Endometrium (tissue), 2 donors: ENCODE measurements at regions not wholly inside any gene's neighbourhood (a gene's known extent, or its start where the extent isn't known, plus 50 kb on each side); places are given as distances from the start of the nearest gene placed in this dataset.

Source experiments
- FAIRE-seq: peaks from 2 replicates; lab custom pipeline; 2012; peaks lifted over from hg19 to GRCh38; lab: Jason Lieb, UNC
- donor health status: control.
- donor health status: control.

- no peak for FAIRE-seq
Observed at GRCh38 chr1:48052923-48053291, 55.7 kb upstream of the TRABD2B start.

- no peak for FAIRE-seq
Observed at GRCh38 chr1:48051466-48052126, 54.4 kb upstream of the TRABD2B start.

GRCh38 chr1:48049823-48050535 is 52.8 kb upstream of the TRABD2B start:
- FAIRE-seq, result no peak

DNA sequence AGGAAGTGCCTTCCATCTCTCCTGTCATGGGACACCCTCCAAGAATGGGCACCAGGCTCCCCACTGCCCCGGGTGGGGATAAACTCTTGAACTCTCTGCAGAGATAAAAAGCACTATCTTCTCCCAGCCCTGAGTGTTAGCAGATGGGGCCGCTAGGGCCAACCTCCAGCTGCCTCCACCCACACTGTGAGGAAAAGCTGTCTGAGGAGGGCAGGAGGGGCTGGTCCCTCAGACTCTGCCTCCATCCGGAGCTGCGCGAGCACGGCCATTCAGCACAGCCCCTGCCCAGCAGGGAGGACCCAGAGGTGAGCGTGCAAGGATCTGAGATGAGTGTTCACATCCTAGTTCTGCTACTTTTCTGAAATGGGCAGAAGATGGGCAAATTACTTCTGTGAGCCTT is 51.8 kb upstream of the TRABD2B start:
- FAIRE-seq, result no peak

GRCh38 chr1:48048064-48048463 is 50.9 kb upstream of the TRABD2B start:
- FAIRE-seq, result no peak

GRCh38 chr1:48047116-48047515 is 49.9 kb upstream of the TRABD2B start:
- FAIRE-seq, result no peak
